ENCODE measurements at regions not wholly inside any gene's neighbourhood (a gene's known extent, or its start where the extent isn't known, plus 50 kb on each side); places are given as distances from the start of the nearest gene placed in this dataset.

DNA sequence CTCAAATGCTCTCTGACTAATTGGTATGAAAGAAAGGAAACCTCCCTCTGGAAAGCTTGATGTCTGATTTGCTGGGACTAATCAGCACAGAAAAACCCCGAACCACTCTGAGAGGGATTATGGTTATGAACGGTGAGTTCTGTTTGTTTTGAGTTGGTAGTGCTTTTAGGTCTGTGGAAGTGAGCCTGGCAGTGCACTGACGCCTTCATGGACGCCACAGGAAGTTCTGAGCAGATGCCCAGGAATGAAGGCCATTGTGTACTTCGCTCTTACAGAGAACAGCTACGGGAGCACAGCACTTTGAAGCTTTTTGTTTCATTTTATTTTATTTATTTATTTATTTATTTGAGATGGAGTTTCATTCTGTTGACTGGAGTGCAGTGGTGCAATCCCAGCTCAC is 754.1 kb downstream of the QKI start:
- no peak for DNase-seq
- H3K4me1 Mint-ChIP-seq = no peaks in the 10 kb centered on the region
- no peaks in the 10 kb centered on the region for H3K27me3 Mint-ChIP-seq
- H3K27ac Mint-ChIP-seq = no peak overlapping the region
- H3K4me3 Mint-ChIP-seq = no peak overlapping the region
- no peaks in the 10 kb centered on the region for H3K36me3 Mint-ChIP-seq
- no peaks in the 10 kb centered on the region for H3K9me3 Mint-ChIP-seq

DNA sequence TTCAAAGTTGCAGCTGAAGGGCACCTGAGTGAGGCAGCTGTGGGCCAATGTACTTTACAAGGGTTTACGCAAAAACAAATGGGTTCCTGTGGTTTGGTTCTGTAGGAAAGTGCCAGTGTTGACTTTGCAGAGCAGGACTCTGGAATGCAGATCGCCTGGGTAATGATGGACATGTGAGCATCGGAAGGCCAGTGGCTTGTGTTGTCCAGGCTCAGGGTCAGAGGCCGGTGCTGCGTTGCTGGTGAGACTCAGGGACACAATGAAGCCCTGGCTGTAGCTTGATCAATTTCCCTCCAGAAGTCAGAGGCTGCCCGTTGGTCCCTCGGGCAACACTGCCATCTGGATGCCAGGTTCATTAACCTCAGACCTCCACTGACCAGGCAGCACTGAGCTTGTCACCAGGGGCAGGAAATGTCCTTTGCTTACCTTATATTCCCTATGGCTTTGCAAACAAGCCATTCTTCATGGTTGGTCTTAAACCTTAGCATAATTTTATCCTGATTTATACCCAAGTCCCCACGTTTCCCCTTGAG is 753.4 kb downstream of the QKI start:
- Mint-ChIP-seq H3K27ac (no peak overlapping the region), H3K9me3 (no peaks in the 10 kb centered on the region), H3K27me3 (no peaks in the 10 kb centered on the region), H3K36me3 (no peaks in the 10 kb centered on the region), H3K4me3 (no peak overlapping the region), H3K4me1 (no peaks in the 10 kb centered on the region)
- DNase-seq = no peak

DNA sequence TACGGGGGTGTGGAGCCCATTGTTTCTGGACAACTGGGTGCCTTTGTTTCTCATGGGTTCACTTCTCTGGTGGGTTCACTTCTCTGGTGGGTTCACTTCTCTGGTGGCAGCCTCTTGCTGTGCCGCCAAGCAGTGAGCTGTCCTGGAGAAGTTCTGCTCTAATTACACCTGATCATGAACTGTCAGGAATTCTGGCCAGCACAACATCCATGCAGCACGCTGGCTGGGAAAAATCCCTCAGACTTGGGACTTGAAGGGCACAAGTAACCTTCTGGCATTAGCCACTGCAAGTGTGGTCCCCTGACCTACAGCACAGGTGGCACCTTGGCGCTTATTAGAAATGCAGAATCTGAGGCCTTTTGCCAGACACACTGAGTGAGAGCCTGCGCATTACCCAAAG is 752.5 kb downstream of the QKI start:
- Mint-ChIP-seq H3K9me3 (no peaks in the 10 kb centered on the region), H3K4me1 (no peaks in the 10 kb centered on the region), H3K4me3 (no peak overlapping the region), H3K36me3 (no peaks in the 10 kb centered on the region), H3K27ac (no peak overlapping the region), H3K27me3 (no peaks in the 10 kb centered on the region)
- no peak for DNase-seq

DNA sequence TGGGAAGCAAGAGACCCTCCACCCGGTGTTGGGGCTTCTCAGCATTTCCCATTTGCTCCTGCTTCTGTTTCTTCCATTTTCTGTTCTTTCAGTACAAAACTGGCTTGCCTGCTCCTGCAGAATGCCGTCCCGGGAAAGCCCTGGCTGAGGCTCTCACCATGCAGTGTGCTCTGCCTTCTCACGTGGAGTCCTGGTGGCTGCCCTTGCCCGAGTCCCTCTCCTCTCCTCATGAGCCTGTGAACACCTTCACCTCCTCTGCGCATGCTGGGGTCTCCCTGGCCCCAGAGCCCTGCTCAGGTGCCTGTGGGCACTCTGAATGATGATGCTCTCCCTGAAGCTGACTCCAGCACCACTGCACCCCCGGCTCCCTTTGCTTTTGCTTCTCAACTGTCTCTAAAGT is 752.0 kb downstream of the QKI start:
- DNase-seq = no peak
- H3K4me3 Mint-ChIP-seq = no peak overlapping the region
- peak overlapping the region; percentile 32 for H3K27ac Mint-ChIP-seq
- H3K27me3 Mint-ChIP-seq = peaks cover under 1% of the 10 kb centered on the region
- H3K9me3 Mint-ChIP-seq = no peaks in the 10 kb centered on the region
- no peaks in the 10 kb centered on the region for H3K4me1 Mint-ChIP-seq
- no peaks in the 10 kb centered on the region for H3K36me3 Mint-ChIP-seq

DNA sequence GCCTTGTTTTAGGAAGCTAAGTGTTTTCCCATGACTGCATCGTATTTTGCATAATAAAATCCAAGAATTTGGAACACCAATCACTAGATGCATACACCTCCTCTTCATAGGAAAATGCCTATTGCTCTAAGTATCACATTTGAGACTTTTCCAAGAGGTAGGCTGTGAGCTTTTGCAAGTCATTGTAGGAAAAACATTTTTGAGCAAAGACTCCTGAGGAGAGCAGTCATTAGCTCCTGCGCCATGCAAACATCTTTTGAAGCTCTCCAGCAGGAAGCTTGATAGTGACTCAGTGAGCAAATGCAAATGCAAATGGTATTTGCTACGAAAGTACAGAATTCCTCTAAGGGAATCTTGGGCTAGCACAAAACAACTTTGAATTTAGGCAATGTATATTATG is 750.4 kb downstream of the QKI start:
- Mint-ChIP-seq H3K36me3 (no peaks in the 10 kb centered on the region), H3K27ac (no peak overlapping the region), H3K27me3 (peaks cover 3% of the 10 kb centered on the region)

DNA sequence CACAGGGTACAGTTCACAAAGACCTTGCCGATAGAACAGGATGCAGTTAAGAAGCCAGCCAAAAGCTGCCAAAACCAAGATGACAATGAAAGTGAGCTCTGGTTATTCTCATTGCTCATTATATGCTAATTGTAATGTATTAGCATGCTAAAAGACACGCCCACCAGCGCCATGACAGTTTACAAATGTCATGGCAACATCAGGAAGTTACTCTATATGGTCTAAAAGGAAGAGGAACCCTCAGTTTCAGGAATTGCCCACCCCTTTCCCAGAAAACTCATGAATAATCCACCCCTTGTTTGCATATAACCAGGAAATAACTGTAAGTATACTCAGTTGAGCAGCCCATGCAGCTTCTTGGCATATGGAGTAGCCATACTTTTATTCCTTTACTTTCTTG is 748.7 kb downstream of the QKI start:
- H3K4me3 Mint-ChIP-seq = no peak overlapping the region
- H3K36me3 Mint-ChIP-seq = no peaks in the 10 kb centered on the region
- peaks cover 8% of the 10 kb centered on the region for H3K27me3 Mint-ChIP-seq
- peaks cover 2% of the 10 kb centered on the region for H3K9me3 Mint-ChIP-seq
- no peak overlapping the region for H3K27ac Mint-ChIP-seq
- no peak for DNase-seq
- H3K4me1 Mint-ChIP-seq = no peaks in the 10 kb centered on the region

More for the DNA sequence above, 750.4 kb downstream of the QKI start:
- Mint-ChIP-seq H3K4me1 (no peaks in the 10 kb centered on the region), H3K4me3 (no peak overlapping the region), H3K9me3 (no peaks in the 10 kb centered on the region)
- no peak for DNase-seq

DNA sequence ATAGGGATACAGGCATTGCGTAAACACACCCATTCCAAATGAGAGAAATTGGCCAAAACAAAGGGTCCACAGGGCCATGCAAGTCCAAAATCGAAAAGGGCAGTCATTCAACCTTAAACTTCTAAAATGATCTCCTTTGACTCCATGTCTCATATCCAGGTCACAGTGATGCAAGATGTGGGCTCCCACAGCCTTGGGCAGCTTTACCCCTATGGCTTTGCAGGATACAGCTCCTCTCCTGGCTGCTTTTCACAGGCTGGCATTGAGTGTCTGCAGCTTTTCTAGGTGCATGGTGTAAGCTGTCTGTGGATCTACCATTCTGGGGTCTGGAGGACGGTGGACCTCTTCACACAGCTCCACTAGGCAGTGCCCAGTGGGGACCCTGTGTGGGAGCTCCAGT is 744.5 kb downstream of the QKI start:
- Mint-ChIP-seq H3K4me3 (no peak overlapping the region), H3K9me3 (peaks cover 4% of the 10 kb centered on the region), H3K36me3 (no peaks in the 10 kb centered on the region), H3K4me1 (no peaks in the 10 kb centered on the region), H3K27me3 (peaks cover 9% of the 10 kb centered on the region), H3K27ac (no peak overlapping the region)
- DNase-seq = no peak

DNA sequence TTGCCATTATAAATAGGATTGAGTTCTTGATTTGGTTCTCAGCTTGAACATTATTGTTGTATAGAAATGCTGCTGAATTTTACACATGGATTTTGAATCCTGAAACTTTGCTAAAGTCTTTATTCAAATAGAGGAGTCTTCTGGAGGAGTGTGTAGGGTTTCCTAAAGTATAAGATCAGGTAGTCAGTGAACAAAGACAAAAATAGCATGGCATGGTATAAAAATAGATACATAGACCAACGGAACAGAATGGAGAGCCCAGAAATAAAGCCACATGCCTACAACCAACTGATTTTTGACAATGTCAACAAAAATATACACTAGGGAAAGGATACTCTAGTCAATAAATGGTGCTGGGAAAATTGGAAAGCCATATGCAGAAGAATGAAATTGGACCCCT is 740.1 kb downstream of the QKI start:
- no peak for DNase-seq
- peaks cover 6% of the 10 kb centered on the region for H3K27me3 Mint-ChIP-seq
- no peaks in the 10 kb centered on the region for H3K36me3 Mint-ChIP-seq
- H3K4me3 Mint-ChIP-seq = no peak overlapping the region
- H3K9me3 Mint-ChIP-seq = peaks cover 4% of the 10 kb centered on the region
- no peaks in the 10 kb centered on the region for H3K4me1 Mint-ChIP-seq
- no peak overlapping the region for H3K27ac Mint-ChIP-seq

DNA sequence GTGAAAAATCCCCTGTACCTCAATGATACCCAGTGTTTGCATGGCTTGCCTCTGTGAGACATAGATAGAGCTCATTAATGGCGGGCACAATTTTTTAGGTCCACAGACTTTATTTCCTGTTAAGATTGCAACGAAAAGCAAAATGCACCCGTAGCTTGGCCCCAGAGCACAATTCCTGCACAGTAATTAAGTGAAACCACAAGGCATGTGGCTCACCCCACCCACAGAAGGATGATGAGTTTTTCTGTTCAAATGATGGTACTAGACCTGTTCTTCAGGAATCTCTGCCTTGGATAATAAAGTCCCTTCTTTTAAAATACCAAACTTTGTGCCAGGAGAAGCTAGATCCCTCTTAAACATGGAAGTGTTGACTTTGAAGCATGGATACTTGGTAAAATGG is 738.1 kb downstream of the QKI start:
- Mint-ChIP-seq H3K9me3 (peaks cover 3% of the 10 kb centered on the region), H3K27me3 (peaks cover 3% of the 10 kb centered on the region), H3K4me1 (no peaks in the 10 kb centered on the region), H3K27ac (no peak overlapping the region), H3K36me3 (no peaks in the 10 kb centered on the region), H3K4me3 (no peak overlapping the region)
- DNase-seq = no peak

DNA sequence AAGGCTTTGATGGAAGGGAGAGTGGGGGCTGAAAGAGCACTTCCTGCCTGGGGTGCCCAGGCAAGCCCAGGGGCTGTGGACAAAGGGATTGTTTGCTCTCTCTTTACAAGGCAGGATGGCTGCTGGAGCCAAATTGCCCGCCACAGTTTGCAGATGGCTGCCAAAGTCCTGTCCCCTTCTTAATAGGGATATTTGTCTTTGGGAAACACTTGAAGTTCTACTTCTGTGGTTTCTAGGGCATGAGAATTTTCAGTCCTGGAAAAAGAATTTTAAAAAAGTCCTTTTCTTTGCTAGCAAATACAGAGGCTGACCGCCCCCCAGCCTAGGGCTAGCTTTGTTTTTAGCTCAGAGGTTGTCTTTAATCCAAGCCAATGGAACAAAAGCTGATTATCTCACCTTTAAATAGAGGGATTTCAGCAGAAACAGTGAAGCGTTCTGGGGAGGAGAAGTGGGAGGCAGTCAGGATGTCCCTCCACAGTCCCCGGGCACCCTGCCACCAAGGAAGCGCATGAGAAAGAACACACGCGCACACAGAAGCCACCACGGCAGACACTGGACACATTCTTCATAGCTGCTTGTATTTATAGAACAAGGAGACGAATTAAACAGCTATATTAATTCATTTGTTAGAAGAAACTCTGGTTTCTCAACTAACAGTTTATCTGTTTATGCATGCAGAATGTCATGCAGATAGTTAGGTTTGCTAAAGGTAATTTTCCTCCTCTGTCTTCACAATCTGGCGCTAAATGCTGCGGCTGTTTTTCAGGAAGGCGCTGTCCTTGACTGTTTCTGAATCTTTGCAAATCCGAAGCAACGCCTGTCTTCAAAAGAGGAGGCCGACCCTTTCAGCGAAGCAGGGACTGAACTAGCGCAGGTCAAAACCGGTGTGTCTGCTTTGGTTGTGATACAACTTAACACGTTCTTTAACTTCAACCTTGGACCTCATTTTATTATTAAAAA is 736.9 kb downstream of the QKI start:
- H3K9me3 Mint-ChIP-seq = no peaks in the 10 kb centered on the region
- H3K27ac Mint-ChIP-seq = no peak overlapping the region
- H3K36me3 Mint-ChIP-seq = no peaks in the 10 kb centered on the region
- DNase-seq = no peak
- H3K27me3 Mint-ChIP-seq = peaks cover 3% of the 10 kb centered on the region
- H3K4me1 Mint-ChIP-seq = no peaks in the 10 kb centered on the region
- H3K4me3 Mint-ChIP-seq = no peak overlapping the region

DNA sequence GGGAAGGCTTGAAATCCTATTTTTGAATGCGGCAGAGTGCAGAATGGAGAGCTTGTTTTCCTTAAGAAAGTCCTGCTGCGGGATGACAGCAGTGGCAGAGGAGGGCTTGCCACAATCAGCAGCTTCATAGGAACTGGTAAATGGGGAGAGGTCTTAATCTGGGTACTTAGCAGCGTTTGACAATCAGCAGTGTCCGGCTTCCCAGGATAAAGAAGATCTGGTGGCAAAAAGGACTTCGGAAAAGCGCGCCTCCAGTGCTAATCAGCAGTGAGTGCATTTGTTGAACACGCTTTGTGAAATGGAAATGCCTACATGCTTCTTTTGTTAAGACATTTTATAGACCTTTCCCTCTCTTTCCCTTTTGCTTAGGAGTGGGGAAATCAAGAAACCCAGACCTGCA is 735.7 kb downstream of the QKI start:
- Mint-ChIP-seq H3K36me3 (no peaks in the 10 kb centered on the region), H3K9me3 (no peaks in the 10 kb centered on the region), H3K4me1 (no peaks in the 10 kb centered on the region), H3K4me3 (no peak overlapping the region), H3K27ac (no peak overlapping the region), H3K27me3 (peaks cover 3% of the 10 kb centered on the region)
- DNase-seq = no peak

DNA sequence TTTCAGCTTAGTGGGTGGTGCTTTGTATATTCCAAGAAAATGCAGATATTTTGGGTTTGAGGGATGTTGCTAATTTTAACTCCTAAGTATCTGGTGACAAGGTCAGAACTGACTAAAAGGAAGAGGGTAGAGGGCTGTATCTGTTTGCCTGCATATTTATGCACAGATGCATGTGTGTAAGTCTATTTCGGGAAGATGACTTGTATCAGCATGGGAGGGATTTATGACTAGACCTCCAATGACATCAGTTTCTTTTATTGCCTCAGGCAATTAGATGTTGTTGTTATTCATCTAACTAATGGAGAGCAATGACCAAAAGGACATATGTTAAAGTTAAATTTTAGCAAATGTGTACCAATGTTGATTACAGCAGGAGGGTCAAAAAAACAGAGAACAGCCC is 734.3 kb downstream of the QKI start:
- Mint-ChIP-seq H3K27me3 (peaks cover 3% of the 10 kb centered on the region), H3K4me3 (no peak overlapping the region), H3K9me3 (no peaks in the 10 kb centered on the region), H3K27ac (no peak overlapping the region), H3K4me1 (no peaks in the 10 kb centered on the region), H3K36me3 (no peaks in the 10 kb centered on the region)
- DNase-seq = no peak

DNA sequence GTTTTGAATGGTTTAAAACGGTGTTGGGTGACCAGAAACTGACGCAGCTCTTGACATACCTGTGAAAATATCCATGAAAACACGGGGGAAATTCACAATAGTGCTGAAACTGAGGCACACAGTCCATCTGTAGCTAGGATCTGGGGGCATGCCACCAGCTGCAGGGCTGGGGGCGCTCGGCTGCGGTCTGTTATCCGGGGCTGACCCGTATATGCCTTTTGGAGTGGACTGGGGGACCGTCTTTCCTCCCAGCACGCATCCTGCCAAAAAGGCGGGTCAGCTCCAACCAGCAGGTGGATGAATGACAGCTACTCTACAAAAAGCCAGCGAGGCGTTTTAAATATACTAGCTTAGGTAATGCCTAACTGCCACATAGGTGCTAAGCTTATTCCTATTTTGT is 729.8 kb downstream of the QKI start:
- H3K4me1 Mint-ChIP-seq = no peaks in the 10 kb centered on the region
- no peak overlapping the region for H3K4me3 Mint-ChIP-seq
- peaks cover 3% of the 10 kb centered on the region for H3K27me3 Mint-ChIP-seq
- no peak overlapping the region for H3K27ac Mint-ChIP-seq
- no peaks in the 10 kb centered on the region for H3K9me3 Mint-ChIP-seq
- H3K36me3 Mint-ChIP-seq = no peaks in the 10 kb centered on the region
- no peak for DNase-seq

DNA sequence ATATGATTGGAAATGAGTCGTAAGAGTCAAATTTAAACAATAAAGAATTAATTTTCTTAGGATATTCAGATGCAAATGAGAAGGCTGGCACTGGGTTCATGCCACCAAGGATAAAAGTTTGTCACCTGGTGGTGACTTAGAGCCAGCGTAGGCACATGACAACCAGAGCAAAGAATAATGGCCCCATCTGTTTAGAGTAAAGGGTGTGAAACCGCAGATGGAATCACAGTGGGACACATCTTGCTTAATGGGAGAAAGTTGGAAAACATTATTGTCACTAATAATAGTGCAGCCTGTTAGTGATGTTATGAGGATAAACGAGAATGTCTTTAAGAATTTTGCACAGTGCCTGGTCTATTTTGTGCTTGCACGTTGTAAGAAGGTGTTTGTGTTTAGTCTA is 727.8 kb downstream of the QKI start:
- no peaks in the 10 kb centered on the region for H3K36me3 Mint-ChIP-seq
- no peaks in the 10 kb centered on the region for H3K27me3 Mint-ChIP-seq
- H3K27ac Mint-ChIP-seq = no peak overlapping the region
- no peak for DNase-seq
- H3K4me3 Mint-ChIP-seq = no peak overlapping the region
- H3K4me1 Mint-ChIP-seq = no peaks in the 10 kb centered on the region
- no peaks in the 10 kb centered on the region for H3K9me3 Mint-ChIP-seq

DNA sequence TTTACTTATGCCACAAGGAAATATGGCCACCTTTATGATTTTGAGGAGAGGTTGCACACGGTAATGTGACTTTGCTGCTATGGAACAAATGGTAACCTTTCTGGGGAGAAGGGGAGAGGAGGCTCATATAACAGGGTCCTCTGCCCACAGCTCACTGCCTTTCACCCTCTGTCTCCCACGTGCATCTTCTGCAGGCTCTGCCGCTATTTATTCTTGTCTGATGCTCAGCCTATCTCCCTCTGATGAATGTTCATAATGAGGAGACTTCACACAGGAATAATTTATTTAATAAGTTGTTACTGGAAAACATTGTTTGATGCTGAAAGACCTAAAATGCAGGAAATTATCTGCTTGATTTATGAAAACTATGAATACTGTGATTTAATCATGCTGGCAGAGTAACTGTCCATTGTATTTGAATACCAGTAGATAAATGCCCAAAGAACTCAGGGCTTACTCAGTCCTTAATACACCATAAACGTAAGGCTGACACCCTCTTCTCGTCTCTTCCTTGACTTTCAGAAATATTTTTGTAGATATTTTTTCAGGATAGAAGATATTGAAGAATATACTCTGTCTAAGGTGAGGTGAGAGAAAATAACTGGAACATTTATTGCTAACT is 721.1 kb downstream of the QKI start:
- no peak overlapping the region for H3K27ac Mint-ChIP-seq
- no peak for DNase-seq
- H3K9me3 Mint-ChIP-seq = no peaks in the 10 kb centered on the region
- no peaks in the 10 kb centered on the region for H3K36me3 Mint-ChIP-seq
- H3K4me3 Mint-ChIP-seq = no peak overlapping the region
- peaks cover 5% of the 10 kb centered on the region for H3K27me3 Mint-ChIP-seq
- H3K4me1 Mint-ChIP-seq = no peaks in the 10 kb centered on the region

DNA sequence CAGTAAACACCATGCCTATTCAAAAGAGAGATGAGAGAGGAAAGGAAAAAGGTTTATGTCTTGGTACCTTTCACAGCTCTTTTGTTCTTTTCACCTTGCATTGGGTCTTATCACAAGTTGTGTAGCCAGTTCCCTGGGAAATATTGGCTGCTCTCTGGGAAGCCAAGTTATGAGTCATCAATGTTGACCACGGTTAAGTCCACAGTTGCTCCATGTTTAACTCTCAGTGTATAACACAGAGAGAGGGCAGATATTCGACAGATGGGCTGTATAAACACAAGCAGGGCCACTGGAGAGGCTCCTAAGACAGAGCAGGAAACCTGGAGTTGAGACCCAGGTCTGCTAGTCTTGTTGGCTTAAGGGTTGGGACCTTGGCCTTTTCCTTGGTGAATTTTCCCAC is 718.6 kb downstream of the QKI start:
- DNase-seq = no peak
- peaks cover 8% of the 10 kb centered on the region for H3K27me3 Mint-ChIP-seq
- no peak overlapping the region for H3K27ac Mint-ChIP-seq
- no peak overlapping the region for H3K4me3 Mint-ChIP-seq
- H3K9me3 Mint-ChIP-seq = no peaks in the 10 kb centered on the region
- no peaks in the 10 kb centered on the region for H3K4me1 Mint-ChIP-seq
- H3K36me3 Mint-ChIP-seq = no peaks in the 10 kb centered on the region

All from activated naive CD8-positive, alpha-beta T cell treated with anti-CD3 and anti-CD28 coated beads for 36 hours (primary cell).